HG02852 (cell line): ENCODE measurements at regions not wholly inside any gene's neighbourhood (a gene's known extent, or its start where the extent isn't known, plus 50 kb on each side); places are given as distances from the start of the nearest gene placed in this dataset.
"Not testable (repeated sequence)": the region's sequence is repeated elsewhere in the genome, so short reads cannot be mapped to it uniquely, and the experiment has no call there.

Source experiments
- ATAC-seq: cut with Tn5 transposase; IDR thresholded peaks from one replicate; pipeline ENCODE4 v1.9.1; 2021; ENCODE audit warnings: mild to moderate bottlenecking, moderate library complexity; ENCODE audit not compliant: unreplicated experiment

- ATAC-seq = peak; percentile 5
Observed at GRCh38 chr18:11512096-11513025, 97.0 kb upstream of the SLC35G4 start.

- ATAC-seq = peak; percentile 91
Observed at GRCh38 chr18:11511434-11512095, 97.8 kb upstream of the SLC35G4 start.

GRCh38 chr18:11506856-11507255 lies 102.5 kb upstream of the SLC35G4 start:
- no peak for ATAC-seq

- no peak for ATAC-seq
Observed at GRCh38 chr18:11505993-11506392, 103.4 kb upstream of the SLC35G4 start.

GRCh38 chr18:11504962-11505361 lies 104.4 kb upstream of the SLC35G4 start:
- ATAC-seq = no peak

DNA sequence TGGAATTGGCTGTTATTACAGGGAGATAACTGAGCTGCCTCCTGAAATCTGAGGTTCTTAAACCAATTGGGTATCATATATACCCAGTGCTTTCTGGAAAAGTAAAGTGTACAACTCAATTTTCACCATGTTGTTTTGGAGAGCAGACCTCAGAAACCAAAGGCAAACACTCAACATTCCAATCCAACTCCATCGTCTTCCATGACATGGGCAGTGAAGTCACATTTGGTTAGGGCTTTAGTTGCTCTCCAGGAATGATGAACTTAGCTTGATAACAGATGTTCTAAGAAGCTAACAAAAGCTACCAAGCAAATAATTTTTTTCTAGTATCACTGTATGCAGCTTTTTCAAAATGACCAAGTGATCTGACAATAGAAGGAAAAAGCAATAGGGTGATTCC lies 107.0 kb upstream of the SLC35G4 start:
- ATAC-seq = no peak

- no peak for ATAC-seq
Observed at GRCh38 chr18:11501352-11501751, 108.0 kb upstream of the SLC35G4 start.

GRCh38 chr18:11500153-11501122 lies 109.0 kb upstream of the SLC35G4 start:
- peak; percentile 47 for ATAC-seq

- ATAC-seq = no peak
Observed at GRCh38 chr18:11498821-11499220, 110.6 kb upstream of the SLC35G4 start.

- ATAC-seq = no peak
Observed at GRCh38 chr18:11497585-11497984, 111.8 kb upstream of the SLC35G4 start.

- no peak for ATAC-seq
Observed at GRCh38 chr18:11496526-11497172, 112.7 kb upstream of the SLC35G4 start.

DNA sequence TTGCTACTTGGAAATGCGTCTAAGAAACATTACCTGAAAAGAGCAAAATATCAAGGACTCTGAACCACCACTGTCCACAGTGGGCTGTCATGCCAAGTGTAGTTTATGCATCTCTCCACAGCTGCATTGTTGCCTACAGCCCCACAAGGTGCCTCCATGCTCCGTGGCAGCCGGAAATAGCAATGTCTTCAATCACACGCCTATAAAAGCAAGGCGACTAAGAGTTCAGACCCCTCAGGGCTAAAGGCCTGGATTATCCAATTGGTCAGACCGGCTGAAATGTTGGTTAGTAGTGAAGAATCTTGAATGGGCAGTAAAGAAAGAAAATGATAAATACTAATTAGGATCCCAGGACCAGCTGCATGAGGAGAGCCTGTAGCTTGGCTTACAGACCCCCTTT lies 114.0 kb upstream of the SLC35G4 start:
- ATAC-seq = no peak

GRCh38 chr18:11494107-11494506 lies 115.3 kb upstream of the SLC35G4 start:
- ATAC-seq = no peak

DNA sequence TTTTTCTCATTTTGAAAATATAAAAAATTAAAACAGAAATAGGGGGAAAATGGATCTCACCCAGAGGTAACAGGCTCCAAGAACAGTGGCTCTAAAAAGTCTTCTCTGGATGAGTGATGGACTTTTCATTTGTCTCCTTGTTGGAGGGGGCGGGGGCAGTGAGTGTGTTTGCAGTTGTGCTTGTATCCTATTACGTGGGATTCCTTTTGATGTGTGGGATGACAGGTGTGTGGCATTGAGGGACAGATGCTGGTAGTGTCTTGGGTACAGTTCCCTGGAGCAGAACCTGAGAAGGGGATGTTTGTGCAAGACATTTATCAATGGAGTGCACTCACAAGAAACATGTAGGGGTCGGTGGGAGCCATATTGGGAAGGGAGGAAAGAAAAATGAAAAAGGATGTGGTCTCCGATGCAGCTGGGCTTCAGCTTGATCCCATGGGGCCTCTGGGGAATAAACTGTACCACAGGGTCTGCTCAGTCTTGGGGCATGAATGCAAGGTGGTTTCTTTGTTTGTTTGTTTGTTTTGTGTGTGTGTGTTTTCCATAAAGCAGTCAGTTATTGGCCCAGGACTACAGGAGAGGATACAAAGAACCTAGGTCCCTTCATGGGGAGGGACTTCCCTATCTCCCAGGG lies 120.0 kb upstream of the SLC35G4 start:
- no peak for ATAC-seq

DNA sequence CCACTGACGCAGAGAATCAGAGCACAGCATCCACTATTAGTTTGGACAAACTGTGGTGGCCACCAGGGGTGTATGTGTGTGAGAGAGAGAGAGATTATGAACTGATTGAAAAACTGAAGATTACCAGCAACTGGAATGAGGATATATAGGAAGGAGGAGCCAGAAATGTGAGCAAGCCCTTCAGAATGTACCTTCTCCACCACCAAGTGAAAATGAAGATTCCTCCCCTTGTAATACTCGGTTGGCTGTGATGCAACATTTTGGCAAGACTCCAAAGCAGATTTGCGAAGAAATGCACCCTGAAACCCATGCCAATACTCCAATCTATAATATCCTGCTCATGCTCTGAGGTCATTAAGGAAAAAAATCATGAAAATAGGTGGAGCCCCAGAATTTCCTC lies 121.2 kb upstream of the SLC35G4 start:
- ATAC-seq = no peak

DNA sequence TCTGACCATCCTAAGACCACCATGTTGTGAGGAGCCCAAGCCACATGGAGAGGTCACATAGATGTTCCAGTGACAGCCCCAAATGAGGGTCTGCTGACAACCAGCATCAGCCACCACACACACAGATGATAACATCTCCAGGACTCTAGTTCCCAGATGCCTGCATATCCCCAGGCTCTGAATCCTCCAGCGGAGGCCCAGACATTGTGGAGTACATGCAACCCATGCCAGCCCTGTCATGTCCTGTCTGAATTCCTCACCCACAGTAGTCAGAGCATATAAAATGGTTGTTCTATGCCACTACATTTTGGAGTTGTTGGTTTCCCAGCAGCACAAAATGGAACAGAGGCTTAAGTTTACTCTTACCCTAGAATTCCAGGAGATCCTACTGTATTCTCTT lies 122.0 kb upstream of the SLC35G4 start:
- no peak for ATAC-seq

GRCh38 chr18:11482271-11482670 lies 127.1 kb upstream of the SLC35G4 start:
- no peak for ATAC-seq

GRCh38 chr18:11480692-11481091 lies 128.7 kb upstream of the SLC35G4 start:
- no peak for ATAC-seq

GRCh38 chr18:11479031-11479430 lies 130.4 kb upstream of the SLC35G4 start:
- ATAC-seq = not testable (repeated sequence)

DNA sequence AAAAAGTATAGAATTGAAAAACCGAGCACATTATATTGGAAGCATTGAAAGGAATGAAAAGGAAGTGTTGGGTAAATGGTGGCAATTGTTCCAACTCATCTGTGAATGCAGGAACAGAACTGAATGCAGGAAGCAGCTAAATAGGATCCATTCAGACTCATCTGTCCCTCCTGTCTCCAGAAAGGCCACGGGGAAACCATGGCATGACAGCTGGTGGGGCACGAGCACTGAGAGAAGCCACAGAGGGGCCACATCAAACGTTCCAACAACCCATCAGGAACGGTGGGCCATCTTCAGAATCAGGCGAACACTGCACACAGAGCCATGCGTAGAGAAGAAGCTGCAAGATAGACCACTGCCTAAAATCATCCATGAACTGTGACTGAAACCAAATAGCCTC lies 138.5 kb upstream of the SLC35G4 start:
- ATAC-seq = no peak
